NCI-H2081 treated with DMSO at 0.1 percent for 48 hours (cell line): ENCODE measurements at regions not wholly inside any gene's neighbourhood (a gene's known extent, or its start where the extent isn't known, plus 50 kb on each side); places are given as distances from the start of the nearest gene placed in this dataset.

Source experiments
- DNase-seq: peaks from one replicate; lab custom pipeline; 2025; lab: John Stamatoyannopoulos, UW

DNA sequence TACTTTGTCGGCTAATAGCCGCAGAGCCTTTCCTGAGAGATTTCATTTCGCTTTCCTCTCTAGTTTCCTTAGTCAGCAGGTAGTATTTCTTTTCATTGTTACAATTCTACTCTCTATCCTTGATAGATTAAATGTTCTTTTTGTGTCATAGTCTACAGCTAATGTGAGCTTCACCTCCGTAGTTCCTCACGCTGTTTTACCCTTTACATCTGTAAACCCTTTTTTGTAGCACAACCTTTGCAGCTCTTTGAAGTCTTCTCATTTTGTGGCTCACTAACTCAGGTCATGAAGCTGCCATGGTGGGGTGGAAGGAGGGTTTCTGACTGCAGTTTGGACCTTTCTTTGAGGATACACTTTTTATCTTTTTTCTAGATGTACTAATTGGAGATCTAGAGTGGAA lies 1008.8 kb upstream of the PABPC4L start:
- DNase-seq, result no peak

DNA sequence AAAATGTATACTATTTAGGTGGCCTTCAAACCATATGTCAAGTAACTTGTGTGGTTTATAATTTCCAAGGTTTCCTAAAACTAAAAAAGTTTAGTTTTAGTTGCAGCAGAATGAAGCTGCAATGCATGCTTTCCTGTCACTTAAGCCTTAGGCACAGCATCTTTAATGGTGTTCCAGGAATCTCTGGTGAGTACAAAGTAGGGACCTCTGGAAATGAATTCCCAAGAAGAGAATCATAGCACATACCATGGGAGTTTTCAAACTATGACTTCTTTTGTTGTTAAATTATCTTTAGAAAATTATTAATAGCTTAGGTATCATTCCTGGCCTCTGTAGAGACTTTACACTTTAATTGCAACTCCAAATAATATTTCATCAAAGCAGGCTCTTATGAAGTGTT lies 1005.9 kb upstream of the PABPC4L start:
- DNase-seq, result no peak

DNA sequence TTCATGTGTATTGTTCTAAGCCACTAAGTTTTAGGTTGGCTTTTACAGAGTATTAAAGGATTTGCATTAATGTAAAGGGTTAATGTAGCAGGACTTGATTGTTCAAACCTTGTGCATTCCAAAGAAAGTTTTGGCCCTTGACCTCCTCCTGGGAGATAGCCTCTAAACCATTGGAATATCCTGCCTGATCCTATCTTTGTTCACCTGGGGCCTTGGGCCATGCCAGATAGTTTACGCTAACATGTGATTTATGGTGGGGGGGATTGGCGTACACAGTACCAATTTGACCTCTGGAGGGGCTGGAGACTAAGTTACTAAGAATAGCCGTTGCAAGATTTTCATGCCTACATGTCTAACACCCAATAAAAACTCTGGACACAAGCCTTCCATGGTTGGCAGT lies 1002.7 kb upstream of the PABPC4L start:
- no peak for DNase-seq

DNA sequence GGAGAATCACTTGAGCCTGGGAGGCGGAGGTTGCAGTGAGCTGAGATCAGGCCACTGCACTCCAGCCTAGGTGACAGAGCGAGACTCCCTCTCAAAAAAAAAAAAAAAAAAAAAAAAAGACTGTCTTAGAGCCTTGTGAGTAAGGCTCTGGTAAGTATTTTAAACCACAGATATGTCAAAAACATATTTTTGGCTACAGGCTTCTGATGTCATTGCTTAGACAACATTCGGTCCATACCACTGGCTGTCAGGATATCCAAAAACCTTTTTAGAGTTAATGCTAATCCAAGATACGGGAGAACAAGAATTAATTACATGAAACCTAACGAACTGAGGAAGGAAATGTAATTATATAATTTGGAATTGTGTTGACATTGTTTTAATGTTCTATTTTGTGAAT lies 999.5 kb upstream of the PABPC4L start:
- no peak for DNase-seq

DNA sequence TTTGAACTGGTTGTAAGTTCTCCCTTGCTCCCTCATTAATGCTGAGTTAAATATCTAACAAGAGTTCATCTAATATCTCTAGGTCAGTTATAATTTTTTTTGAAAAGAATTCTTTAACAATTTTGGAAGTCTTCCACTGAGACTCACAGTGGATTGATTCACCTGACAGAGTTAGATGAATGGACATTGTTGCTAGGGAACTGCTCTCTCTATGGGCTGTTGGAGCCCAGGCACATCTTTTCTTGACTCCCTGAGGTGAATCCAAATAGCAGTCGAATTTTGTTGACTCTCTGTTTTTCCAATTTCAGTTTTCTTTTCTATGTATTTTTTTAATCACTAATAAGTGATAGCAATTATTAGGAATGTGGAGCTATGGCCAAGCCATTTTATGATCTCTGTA lies 996.1 kb upstream of the PABPC4L start:
- DNase-seq, result no peak

DNA sequence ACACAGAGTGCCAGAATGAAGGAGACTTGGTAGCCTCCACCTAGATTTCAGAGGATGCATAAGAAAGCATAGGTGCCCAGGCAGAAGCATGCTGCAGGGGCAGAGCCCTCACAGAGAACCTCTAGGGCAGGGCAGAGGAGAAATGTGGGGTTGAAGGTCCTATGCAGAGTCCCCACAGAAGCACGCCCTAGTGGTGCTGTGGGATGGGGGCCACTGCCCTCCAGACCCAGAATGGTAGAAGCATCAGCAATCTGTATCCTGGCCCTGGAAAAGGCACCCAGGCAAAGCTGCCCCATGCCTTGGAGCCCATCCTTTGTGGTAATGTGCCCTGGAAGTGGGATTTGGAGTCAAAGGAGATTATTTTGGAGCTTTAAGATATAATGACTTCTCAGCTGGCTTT lies 992.9 kb upstream of the PABPC4L start:
- DNase-seq, result no peak

DNA sequence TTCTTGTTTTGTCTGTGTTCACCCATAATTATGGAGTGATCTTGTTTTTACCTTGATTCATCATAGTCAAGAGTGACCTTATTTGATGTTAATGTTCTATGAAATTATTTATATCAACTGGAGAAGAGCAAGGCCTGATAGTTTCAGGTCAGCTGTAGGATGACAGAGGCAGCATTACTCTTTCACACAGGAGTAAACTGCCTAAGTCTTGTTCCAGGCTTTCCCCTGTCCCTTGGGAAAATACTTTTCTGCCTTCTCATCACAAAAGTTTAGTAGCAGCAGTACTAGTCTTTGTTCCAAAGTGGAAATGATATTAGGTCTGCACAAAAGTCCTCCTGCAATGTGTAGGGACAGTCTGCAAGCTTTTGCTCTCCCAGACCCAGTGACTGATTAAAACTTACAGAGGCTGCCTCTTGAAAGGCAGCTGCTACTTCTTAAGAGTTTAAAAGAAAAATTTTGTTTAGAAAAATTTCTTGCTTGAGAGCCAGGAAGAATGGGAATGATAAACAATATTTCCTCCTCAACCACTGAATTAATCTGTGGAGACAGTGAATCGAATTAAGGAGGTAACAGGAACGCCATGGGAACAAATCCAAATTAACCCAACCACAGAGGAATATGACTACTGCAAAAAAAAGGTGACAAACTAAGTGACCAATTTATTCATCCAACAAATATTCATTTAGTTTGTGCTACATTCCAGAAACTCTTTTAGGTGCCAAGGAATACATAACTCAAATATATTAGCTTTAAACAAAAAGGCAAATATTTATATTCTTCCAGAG lies 991.4 kb upstream of the PABPC4L start:
- DNase-seq, result no peak

DNA sequence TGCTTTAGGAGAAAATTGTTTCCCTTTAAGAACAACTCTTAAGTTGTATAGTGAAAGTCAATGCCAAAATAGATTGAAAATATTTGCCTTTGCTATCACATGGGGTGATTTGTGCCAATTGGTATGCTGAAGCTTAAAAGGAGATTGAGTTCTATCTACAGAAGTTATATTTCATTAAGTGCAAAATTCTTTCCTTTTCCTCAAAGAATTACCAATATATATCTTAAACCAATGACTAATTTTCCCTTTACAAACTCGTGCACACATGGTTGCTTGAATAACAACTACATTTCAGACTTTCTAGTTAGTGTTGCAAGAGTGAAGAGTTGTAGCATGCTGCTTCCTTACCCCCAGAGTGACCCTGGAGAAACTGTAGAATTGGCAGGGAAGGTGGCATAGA lies 990.0 kb upstream of the PABPC4L start:
- DNase-seq, result no peak

DNA sequence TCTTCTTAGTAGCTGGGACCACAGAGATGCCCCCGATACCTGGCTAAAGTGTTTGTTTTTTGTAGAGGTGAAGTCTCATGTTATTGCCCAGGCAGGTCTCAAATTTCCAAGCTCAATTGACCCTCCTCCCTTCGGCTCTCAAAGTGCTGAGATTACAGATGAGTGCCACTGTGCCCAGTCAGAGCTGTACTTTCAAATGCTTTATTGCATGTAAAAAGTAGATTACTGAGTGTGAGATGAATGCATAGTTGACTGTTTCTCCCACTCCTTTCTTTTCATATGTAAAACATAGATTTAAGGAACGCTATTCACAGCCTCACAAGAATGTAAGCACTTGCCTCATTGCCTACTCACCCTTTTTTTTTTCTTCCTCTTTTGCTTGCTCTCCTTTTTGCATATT lies 984.4 kb upstream of the PABPC4L start:
- DNase-seq, result no peak

DNA sequence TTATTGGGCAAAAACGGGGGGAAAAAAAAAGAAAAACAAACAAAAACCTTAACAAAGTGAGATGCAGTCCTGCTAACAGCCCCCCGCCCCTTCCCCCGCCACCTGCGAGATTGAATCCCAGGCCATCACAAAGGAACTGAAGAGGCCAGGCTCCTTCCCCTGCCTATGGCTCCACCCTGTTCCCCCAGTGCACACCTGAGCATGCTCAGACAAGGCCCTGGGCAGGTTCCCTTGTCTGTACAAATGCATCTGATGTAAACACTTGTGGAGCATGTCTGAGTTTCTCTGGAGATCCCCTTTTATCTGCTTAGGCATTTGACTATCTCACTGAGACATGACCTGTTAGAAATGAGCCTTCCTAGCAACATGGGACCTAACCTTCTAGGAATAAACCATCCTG lies 983.7 kb upstream of the PABPC4L start:
- DNase-seq, result no peak

DNA sequence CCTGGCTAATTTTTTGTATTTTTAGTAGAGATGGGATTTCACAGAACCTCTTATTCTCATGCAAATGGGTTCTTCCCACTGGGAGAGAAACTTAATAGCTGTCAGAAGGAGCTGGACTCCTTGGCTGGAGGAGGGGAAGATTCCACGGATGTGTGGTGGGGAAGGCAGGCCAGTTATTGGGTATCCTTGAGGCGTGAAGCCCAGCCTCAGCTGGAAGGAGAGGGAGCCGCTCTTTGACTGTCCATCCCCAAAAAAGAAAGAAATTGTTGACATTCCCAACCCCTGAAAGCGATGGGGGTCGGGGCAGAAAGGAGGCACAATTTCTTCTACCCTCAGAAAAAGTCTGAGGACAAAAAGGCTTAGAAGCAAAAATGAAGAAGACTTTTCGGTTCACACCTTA lies 983.1 kb upstream of the PABPC4L start:
- DNase-seq, result no peak

DNA sequence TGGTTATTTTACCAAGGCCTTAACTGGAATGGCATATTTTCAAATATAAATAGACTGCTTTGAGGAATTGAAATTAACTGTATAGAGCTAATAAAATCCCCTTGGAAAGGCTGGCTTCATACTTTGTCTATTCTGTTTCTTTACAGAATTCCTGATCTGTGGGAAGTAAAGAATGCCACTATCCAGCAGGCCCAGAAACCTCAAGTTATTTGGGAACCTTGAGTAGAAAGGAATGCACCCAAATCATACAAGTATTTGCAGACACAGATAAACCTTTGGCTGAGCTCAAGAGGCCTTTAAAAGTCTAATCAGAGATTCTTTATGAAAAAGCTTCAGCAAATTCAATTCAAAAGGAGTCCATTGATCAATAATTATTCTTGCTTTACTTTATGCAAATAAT lies 975.7 kb upstream of the PABPC4L start:
- DNase-seq, result no peak

DNA sequence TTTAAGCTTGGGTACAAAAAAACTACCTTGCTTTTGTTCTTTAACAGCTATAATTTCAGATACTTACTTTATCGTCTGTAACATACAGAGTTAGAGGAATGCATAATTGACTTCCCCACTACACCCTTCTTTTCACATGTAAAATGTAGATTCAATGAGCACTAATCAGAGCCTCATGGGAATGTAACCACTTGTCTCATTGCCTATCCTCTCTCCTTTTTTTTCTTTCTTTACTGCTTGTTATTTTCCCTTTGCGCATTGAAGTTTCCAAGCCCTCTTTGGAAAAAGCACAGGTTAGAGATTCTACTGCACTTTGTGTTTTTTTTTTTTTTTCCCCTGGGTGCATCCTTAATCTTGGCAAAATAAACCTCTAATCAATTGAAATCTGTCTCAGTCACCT lies 965.1 kb upstream of the PABPC4L start:
- no peak for DNase-seq

DNA sequence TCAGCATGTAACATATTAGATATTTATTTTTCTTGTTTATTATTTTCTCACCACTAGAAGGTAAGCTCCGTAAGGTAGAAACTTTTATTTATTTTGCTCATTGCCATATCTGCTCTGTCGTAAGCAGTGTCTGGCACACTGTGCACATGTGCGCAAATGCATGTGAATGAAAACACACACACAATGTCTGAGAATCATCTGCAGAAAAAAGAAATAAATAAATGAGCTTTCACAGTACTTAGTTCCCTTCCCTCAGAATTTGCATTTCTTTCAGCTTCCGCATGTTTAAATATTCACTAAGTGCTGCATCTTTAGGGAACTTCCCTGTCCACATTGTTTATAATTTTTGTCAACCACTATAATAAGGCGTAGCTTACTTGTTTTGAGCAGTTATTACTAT lies 963.0 kb upstream of the PABPC4L start:
- DNase-seq, result no peak

DNA sequence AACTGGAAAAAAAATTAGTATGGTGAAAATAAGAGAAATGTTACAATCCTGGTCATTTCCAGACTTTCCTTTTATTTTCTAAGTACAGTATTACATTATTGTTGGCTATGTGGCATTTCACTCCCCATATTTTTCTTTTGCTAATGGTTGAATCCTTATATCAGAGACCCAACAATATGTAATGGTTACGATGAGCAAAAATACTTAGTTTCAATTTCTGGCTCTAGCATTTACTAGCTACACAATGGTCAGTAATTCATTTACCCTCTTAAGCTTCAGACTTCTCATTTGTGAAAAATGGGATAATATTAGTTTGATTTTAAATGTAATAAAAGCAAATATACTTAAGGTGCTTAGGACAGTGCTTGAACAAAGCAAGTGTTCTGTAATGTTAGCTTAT lies 942.9 kb upstream of the PABPC4L start:
- no peak for DNase-seq

DNA sequence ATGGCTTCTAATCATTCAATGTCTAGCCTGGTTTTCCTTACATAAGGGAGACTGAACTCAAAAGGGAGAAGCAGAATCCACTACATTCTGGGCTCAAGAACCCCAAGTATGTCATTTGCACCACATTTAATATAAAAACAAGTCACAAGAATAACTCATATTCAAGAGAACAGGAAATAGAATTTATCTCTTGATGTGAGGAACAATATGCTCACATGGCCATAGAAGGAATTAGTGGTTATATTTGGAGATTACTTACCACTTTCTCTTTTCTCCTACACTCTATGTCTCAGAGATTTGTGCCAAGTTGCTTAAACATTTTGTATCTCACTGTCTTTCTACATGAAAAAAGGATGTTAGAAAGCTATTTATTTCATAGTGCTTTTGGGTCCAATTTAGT lies 922.6 kb upstream of the PABPC4L start:
- no peak for DNase-seq

DNA sequence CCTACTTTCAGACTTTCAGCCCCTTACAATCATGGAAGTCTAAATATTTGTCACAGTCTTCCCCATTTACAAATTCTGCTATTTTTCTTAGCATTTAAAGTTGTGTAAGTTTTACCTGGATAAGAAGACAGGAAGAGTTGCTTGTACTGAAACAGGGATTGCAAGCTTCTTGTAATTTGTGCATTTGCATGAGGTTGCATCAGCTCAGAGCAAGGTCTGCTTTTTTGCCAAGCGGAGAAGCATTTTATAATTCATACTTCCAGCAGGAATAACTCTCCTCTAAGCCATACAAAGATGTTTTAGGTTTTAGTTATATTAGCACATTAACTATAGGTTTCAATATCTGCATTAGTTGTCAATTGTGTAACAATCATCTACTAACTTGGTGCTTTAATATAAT lies 922.0 kb upstream of the PABPC4L start:
- DNase-seq, result no peak

DNA sequence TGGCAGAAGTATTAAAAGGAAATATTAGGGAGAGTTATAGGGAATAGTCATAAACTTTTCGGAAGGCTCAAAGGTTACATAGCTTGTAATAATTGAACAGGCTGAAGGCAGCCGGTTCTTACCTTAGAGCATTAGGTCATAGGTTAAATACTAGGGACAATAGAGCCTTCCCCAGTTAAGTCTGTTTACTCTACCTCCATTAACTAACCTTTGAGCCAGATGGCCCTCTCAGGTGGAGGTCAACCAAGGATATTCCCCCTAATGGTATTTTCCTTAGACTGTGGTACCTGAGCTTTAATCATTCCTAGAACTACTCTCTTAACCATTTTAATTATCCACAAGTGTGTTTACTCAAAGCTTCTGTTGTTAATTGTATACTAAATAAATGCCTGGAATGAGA lies 920.9 kb upstream of the PABPC4L start:
- no peak for DNase-seq

DNA sequence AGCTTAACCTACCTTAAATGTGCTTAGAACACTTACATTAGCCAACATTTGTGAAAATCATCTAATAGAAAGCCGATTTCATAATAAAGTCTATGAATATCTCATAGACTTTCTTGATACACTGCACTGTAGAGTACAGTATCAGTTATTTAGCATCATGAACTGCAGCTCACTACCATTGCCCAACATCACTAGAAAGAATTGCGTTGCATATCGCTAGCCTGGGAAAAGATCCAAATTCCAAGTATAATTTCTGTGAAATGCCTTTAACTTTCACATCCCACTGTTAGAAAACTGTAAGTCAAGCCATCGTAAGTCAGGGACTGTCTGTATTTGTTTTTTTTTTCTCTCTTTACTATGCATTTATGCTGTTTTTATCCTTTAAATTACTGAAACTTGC lies 918.6 kb upstream of the PABPC4L start:
- no peak for DNase-seq

DNA sequence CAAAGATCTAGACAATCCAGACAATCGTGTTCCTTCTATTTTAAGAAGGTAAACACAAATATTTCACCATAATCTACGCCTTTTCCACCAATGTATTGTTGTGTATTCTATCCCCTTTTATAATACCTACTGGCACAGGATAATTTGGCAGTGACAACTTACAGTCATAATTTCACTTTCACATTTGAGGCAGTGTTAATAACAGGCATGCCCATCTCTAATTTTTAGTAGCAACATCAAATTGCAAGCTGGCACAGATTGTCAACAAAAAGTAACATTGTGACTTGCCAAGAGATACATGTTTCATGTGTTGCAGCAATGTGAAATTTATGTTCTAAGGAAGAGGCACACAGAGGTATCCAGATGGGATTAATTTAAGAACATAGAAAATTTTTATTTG lies 912.5 kb upstream of the PABPC4L start:
- no peak for DNase-seq

DNA sequence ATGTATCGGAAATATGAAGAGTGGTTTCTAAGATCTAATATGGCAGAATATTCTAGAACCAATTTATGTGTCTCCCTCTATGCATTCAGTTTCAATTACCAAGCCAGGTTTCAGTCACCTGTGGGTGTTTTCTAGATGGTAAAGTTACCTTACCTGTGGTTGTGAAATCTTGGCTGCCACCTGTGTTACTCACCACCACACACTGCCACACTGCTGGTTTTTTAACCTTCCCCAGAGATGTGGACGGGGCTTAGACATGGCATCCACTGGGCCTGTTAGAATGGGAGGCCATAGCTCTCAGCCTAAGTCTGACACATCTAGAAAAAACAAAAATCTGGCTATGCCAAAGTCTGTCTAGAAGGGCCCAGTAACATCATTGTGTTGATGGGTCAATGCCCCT lies 896.5 kb upstream of the PABPC4L start:
- DNase-seq, result no peak

DNA sequence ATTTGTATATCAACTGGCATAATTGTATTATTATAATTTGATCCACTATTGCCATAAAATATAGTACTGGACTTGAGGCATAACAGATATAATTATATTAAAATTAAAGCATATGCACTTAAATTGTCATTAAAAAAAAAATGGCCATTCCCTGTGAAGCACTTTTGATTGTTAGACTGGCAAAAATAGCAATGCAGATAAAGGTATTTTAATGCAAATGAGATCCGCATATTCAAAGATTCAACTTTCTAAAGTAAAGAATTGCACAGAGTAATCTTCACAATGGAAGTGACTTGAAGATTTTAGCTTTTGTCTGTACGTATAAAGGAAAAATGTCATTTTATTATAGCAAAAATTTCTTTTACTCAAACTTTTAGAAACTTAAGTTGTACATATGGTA lies 871.8 kb upstream of the PABPC4L start:
- DNase-seq, result no peak

DNA sequence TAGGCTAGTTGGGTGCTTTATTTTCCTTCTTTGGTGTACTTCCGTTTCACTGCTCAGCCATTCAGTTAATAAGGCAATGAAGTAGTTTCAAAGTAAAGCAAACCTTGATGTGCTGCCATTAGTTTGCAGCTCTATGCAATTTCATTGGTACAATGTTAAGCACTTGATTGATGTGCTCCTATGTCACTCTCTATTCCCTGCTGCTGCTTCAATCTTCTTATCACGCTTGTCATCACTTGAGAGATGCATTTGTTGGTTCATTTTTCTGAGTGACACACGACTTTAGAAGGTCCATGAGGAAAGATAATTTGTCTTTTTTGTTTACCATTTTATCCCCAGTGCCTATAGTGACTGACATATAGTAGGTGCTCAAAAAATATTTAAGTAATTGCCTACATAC lies 871.0 kb upstream of the PABPC4L start:
- no peak for DNase-seq

DNA sequence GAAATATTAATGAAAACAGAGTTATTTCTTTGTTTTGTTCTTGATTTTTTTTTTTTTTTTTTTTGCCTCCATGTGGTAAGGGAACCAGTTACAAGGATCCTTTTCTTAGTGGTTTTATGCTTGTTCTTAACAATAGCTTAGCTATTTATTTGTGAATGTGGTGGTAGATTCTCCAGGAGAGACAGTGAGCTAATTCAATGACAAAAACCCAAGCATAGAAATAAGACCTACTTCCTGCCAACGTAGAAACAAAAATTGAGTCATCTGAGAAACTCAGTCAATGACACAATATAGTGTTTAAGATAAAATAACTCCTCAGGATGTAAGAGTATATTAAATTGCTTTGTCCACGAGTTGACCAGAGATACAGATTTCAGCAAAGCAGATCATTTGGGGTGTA lies 863.8 kb upstream of the PABPC4L start:
- no peak for DNase-seq
